GM13976 (cell line): ENCODE measurements at regions not wholly inside any gene's neighbourhood (a gene's known extent, or its start where the extent isn't known, plus 50 kb on each side); places are given as distances from the start of the nearest gene placed in this dataset.

Source experiments
- DNase-seq: peaks from one replicate; pipeline ENCODE4 v3.0.0; 2012; ENCODE audit warnings: low spot score
- in situ Hi-C: fragments of 300-500 bp; cut with MboI; formaldehyde crosslinking; loops from one replicate; pipeline ENCODE4 v1.12.0; 2022; ENCODE audit warnings: low sequenced_read_pairs, mixed read lengths, inconsistent platforms; ENCODE audit not compliant: unreplicated experiment
- TF ChIP-seq, protein P1 (sequence below): IDR thresholded peaks from 2 replicates; pipeline ENCODE4 v1.5.1; 2012; ENCODE audit warnings: borderline replicate concordance, mild to moderate bottlenecking; ENCODE audit not compliant: insufficient read depth; ENCODE audit errors: extremely low read depth, missing control alignments, control extremely low read depth

DNA sequence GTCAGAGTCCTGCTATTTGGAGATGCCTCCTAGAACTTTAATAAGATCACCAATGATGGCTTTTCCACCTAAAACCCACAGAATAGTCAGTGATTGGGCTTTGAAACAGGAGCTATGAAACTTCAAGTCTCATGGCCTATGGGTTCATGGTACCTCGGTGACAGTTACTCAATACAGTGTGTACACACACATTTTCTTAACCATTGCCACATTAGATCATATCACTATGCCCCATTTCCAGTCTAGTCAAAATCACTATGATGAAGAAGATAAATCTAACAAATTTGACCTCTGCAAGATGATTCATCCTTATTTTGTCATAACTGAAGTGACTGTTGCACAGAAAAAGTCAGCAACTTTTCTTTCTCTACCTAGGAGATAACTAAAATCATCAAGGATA is 86.8 kb upstream of the OR13F1 start:
- in situ Hi-C loops = no loop called here
- TF ChIP-seq, protein P1, sequence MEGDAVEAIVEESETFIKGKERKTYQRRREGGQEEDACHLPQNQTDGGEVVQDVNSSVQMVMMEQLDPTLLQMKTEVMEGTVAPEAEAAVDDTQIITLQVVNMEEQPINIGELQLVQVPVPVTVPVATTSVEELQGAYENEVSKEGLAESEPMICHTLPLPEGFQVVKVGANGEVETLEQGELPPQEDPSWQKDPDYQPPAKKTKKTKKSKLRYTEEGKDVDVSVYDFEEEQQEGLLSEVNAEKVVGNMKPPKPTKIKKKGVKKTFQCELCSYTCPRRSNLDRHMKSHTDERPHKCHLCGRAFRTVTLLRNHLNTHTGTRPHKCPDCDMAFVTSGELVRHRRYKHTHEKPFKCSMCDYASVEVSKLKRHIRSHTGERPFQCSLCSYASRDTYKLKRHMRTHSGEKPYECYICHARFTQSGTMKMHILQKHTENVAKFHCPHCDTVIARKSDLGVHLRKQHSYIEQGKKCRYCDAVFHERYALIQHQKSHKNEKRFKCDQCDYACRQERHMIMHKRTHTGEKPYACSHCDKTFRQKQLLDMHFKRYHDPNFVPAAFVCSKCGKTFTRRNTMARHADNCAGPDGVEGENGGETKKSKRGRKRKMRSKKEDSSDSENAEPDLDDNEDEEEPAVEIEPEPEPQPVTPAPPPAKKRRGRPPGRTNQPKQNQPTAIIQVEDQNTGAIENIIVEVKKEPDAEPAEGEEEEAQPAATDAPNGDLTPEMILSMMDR = no peak
- DNase-seq = no peak

DNA sequence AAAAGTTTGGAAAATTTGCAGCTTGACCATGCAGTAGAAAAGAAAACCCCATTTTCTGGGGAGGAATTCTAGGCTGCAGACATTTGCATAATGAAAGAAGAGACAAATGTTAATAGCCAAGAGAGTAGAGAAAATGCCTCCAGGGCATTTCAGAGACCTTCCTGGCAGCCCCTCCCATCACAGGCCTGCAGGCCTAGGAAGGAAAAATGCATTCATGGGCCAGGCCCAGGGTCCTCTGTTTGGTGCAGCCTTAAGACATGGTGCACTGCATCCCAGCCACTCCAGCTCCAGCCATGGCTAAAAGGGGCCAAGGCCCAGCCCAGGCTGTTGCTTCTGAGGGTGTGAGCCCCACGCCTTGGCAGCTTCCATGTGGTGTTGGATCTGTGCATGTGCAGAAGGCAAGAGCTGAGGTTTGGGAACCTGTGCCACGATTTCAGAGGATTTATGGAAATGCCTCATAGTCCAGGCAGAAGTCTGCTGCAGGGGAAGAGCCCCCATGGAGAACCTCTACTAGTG is 75.0 kb upstream of the OR13F1 start:
- DNase-seq = no peak
- TF ChIP-seq, protein P1 = no peak
- in situ Hi-C loops = no loop called here

DNA sequence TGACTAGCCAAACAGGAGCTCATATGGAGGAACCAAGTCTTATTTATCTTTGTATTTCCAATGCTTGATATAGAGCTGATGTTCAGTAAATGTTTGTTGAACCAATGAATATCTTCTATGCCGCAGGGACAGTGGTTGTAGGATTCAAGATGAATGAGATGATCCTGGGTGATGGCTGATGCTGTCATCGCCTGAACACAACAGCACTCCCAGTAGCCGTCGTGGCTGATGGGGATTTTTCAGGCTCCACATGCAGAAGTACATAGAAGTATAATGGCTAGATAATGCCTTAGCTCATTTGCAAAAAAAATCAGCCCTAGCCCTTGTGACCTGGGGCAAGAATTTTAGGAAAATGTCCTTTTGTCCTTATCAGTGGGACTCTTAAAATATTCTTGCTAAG is 69.0 kb upstream of the OR13F1 start:
- TF ChIP-seq, protein P1 = no peak
- in situ Hi-C loops = no loop called here
- no peak for DNase-seq

DNA sequence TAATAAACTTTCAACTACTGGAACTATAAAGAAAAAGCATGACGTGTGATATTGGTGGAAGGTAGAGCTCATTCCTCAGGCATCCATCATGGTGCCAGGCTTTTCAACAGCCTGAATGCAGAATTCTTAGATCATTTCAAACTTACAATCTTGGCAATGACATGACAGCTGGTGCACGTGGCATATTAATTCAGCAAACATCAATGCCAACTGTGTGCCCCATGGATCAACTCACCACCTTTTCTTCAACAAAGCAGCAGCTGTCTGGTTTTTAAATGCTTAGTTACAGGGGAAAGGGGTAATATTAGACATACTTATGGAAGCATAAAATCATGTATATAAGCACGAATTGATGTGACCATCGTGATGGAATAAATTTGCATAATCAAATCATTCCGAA is 56.0 kb upstream of the OR13F1 start:
- TF ChIP-seq, protein P1 = no peak
- DNase-seq = no peak
- in situ Hi-C loops = no loop called here
